Parathyroid adenoma (tissue), 2 donors: ENCODE measurements at regions not wholly inside any gene's neighbourhood (a gene's known extent, or its start where the extent isn't known, plus 50 kb on each side); places are given as distances from the start of the nearest gene placed in this dataset.

Experiments used
- H2AFZ ChIP-seq: fragments of 300-600 bp; sonication (generic); one replicate; pipeline ENCODE4 v1.7.0; 2017; ENCODE audit warnings: antibody characterized with exemption, mild to moderate bottlenecking
- H3K27ac ChIP-seq: fragments of 300-600 bp; sonication (generic); one replicate; pipeline ENCODE4 v1.7.0; 2017
- H3K27me3 ChIP-seq: fragments of 300-600 bp; sonication (generic); one replicate; pipeline ENCODE4 v1.7.0; 2017; ENCODE audit warnings: low read length; ENCODE audit not compliant: control insufficient read depth, insufficient read depth
- H3K36me3 ChIP-seq: fragments of 300-600 bp; sonication (generic); one replicate; pipeline ENCODE4 v1.7.0; 2017; ENCODE audit warnings: low read length; ENCODE audit not compliant: control insufficient read depth, insufficient read depth
- H3K4me1 ChIP-seq: fragments of 300-600 bp; sonication (generic); one replicate; pipeline ENCODE4 v1.7.0; 2017; ENCODE audit warnings: control low read depth
- H3K4me2 ChIP-seq: fragments of 300-600 bp; sonication (generic); one replicate; pipeline ENCODE4 v1.7.0; 2017; ENCODE audit warnings: low read length
- H3K4me3 ChIP-seq: fragments of 300-600 bp; sonication (generic); one replicate; pipeline ENCODE4 v1.7.0; 2017; ENCODE audit warnings: low read depth, low read length
- H3K79me2 ChIP-seq: fragments of 300-600 bp; sonication (generic); one replicate; pipeline ENCODE4 v1.7.0; 2017; ENCODE audit warnings: control low read depth
- H3K9ac ChIP-seq: fragments of 300-600 bp; sonication (generic); one replicate; pipeline ENCODE4 v1.7.0; 2017; ENCODE audit warnings: mild to moderate bottlenecking
- H3K9me3 ChIP-seq: fragments of 300-600 bp; sonication (generic); one replicate; pipeline ENCODE4 v1.7.0; 2017; ENCODE audit warnings: low read length; ENCODE audit not compliant: control insufficient read depth
- TF ChIP-seq, protein P1 (sequence below): fragments of 300-600 bp; sonication (generic); IDR thresholded peaks from one replicate; pipeline ENCODE4 v1.7.0; 2017; ENCODE audit warnings: antibody characterized with exemption, mild to moderate bottlenecking
- donor health status: primary hyperparathyroidism.

DNA sequence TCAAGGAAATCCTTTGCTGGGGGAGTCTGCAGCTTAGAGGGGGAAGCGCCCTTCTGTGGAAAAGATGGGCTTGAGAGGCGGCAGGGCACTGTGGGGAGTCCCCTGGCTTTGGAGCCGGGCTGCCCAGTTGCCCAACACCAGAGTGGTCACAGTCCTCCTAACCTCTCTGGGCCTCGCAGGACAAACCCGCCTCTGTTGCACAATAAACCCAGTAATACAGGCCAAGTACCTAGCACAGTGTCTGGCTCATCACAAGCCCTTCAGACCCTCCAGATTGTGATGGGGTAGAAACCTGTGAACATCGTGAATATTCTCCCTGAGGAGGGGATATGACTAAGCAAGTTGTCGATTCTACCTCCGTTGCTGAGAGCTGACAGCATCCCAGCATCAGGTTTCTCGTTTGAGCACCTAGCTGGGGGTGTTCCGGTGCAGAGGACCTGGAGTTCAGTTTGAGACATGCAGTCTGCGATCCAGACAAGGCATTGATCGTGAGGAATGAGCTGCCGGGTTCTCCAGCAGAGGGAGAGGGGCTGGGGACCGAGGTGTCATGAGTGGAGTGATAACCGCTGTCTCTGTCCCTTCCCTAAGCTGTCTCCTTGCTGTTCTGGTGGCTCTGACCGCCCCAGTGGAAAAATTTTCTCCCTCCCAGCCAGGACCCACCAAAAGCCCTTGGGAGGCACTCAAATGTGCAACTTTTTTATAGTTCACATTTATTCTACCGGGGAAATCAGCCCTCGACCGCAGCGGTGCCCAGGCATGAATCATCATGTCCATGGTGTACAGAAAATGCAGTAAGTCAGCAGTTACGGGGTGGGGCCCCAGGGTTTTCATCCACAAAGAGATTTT lies 161.9 kb downstream of the WSCD1 start:
- Histone ChIP-seq H3K79me2 (no peaks in the 10 kb centered on the region), H3K4me3 (no peak overlapping the region), H3K9me3 (no peaks in the 10 kb centered on the region), H3K27me3 (no peaks in the 10 kb centered on the region), H3K27ac (no peak overlapping the region), H3K36me3 (no peaks in the 10 kb centered on the region), H2AFZ (no peak overlapping the region), H3K9ac (no peak overlapping the region), H3K4me1 (no peaks in the 10 kb centered on the region), H3K4me2 (no peak overlapping the region)
- TF ChIP-seq, protein P1, sequence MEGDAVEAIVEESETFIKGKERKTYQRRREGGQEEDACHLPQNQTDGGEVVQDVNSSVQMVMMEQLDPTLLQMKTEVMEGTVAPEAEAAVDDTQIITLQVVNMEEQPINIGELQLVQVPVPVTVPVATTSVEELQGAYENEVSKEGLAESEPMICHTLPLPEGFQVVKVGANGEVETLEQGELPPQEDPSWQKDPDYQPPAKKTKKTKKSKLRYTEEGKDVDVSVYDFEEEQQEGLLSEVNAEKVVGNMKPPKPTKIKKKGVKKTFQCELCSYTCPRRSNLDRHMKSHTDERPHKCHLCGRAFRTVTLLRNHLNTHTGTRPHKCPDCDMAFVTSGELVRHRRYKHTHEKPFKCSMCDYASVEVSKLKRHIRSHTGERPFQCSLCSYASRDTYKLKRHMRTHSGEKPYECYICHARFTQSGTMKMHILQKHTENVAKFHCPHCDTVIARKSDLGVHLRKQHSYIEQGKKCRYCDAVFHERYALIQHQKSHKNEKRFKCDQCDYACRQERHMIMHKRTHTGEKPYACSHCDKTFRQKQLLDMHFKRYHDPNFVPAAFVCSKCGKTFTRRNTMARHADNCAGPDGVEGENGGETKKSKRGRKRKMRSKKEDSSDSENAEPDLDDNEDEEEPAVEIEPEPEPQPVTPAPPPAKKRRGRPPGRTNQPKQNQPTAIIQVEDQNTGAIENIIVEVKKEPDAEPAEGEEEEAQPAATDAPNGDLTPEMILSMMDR, result no peak

- no peak overlapping the region for H3K9ac ChIP-seq
- no peak overlapping the region for H3K4me3 ChIP-seq
- H3K36me3 ChIP-seq, result no peaks in the 10 kb centered on the region
- H3K79me2 ChIP-seq, result no peaks in the 10 kb centered on the region
- H2AFZ ChIP-seq, result no peak overlapping the region
- H3K9me3 ChIP-seq, result no peaks in the 10 kb centered on the region
- TF ChIP-seq, protein P1, result no peak
- no peaks in the 10 kb centered on the region for H3K4me1 ChIP-seq
- H3K27ac ChIP-seq, result no peak overlapping the region
- H3K27me3 ChIP-seq, result no peaks in the 10 kb centered on the region
- no peak overlapping the region for H3K4me2 ChIP-seq
These were observed 161.3 kb downstream of the WSCD1 start for GRCh38 chr17:6231465-6231864.

GRCh38 chr17:6218333-6218732 lies 148.2 kb downstream of the WSCD1 start:
- H3K4me1 ChIP-seq, result no peaks in the 10 kb centered on the region
- H3K4me3 ChIP-seq, result no peak overlapping the region
- H3K9me3 ChIP-seq, result no peaks in the 10 kb centered on the region
- no peaks in the 10 kb centered on the region for H3K36me3 ChIP-seq
- TF ChIP-seq, protein P1, result no peak
- H3K79me2 ChIP-seq, result no peaks in the 10 kb centered on the region
- H3K9ac ChIP-seq, result no peak overlapping the region
- H3K4me2 ChIP-seq, result no peak overlapping the region
- H3K27me3 ChIP-seq, result no peaks in the 10 kb centered on the region
- H3K27ac ChIP-seq, result no peak overlapping the region
- no peak overlapping the region for H2AFZ ChIP-seq

GRCh38 chr17:6215071-6216035 lies 145.2 kb downstream of the WSCD1 start:
- no peak overlapping the region for H3K4me3 ChIP-seq
- H3K4me1 ChIP-seq, result no peaks in the 10 kb centered on the region
- H3K9ac ChIP-seq, result no peak overlapping the region
- H3K4me2 ChIP-seq, result no peak overlapping the region
- H3K36me3 ChIP-seq, result no peaks in the 10 kb centered on the region
- H3K79me2 ChIP-seq, result no peaks in the 10 kb centered on the region
- no peak overlapping the region for H2AFZ ChIP-seq
- no peak overlapping the region for H3K27ac ChIP-seq
- H3K9me3 ChIP-seq, result no peaks in the 10 kb centered on the region
- TF ChIP-seq, protein P1, result no peak
- H3K27me3 ChIP-seq, result no peaks in the 10 kb centered on the region
